Left lung (tissue), 4 donors: ENCODE measurements at regions not wholly inside any gene's neighbourhood (a gene's known extent, or its start where the extent isn't known, plus 50 kb on each side); places are given as distances from the start of the nearest gene placed in this dataset.

ENCODE experiments used
- ATAC-seq: fragments of 200-7000 bp; cut with Tn5 transposase; one replicate; pipeline ENCODE4 v1.9.1; 2020; ENCODE audit warnings: moderate library complexity
- DNase-seq, 4 donors: peaks; one replicate each; pipeline ENCODE4 v3.0.0-alpha.2; 2013 to 2020
- H3K27ac ChIP-seq, 2 donors: fragments of 200-600 bp; sonication (generic) in 1 of 2; one replicate each; pipeline versions ENCODE4 v1.5.0 to v1.8.0; 2020 to 2021
- H3K27me3 ChIP-seq, 2 donors: fragments of 200-600 bp; sonication (generic) in 1 of 2; one replicate each; pipeline versions ENCODE4 v1.5.0 to v1.8.0; 2020 to 2021
- H3K36me3 ChIP-seq, 2 donors: fragments of 200-600 bp; sonication (generic) in 1 of 2; one replicate each; pipeline versions ENCODE4 v1.5.0 to v1.8.0; 2020 to 2021
- H3K4me1 ChIP-seq, 2 donors: fragments of 200-600 bp; one replicate each; pipeline ENCODE4 v1.8.0; 2021
- H3K4me3 ChIP-seq, 2 donors: fragments of 200-600 bp; sonication (generic) in 1 of 2; one replicate each; pipeline versions ENCODE4 v1.5.0 to v1.8.0; 2020 to 2021; ENCODE audit warnings: mild to moderate bottlenecking in 1 of 2
- H3K9me3 ChIP-seq, 2 donors: fragments of 200-600 bp; sonication (generic) in 1 of 2; one replicate each; pipeline versions ENCODE4 v1.5.0 to v1.8.0; 2020 to 2021
- CTCF ChIP-seq, 2 donors: fragments of 200-600 bp; sonication (generic) in 1 of 2; IDR thresholded peaks; one replicate each; pipeline versions ENCODE4 v1.5.0 to v1.8.0; 2021; ENCODE audit warnings: antibody characterized with exemption in 2 of 2
- intact Hi-C, 2 donors: fragments of 100-400 bp; cut with DNase I; formaldehyde crosslinking; loops; one replicate each; pipeline versions ENCODE4 v1.11.2 to v1.14.2; 2022
- donor health status: DM: no; HTN: yes; CAD: no.
- donor health status: DM: no; HTN: no; CAD: no.

GRCh38 chr3:158961471-158961870 lies 159.6 kb downstream of the MFSD1 start:
- H3K4me1 ChIP-seq = no peaks in the 10 kb centered on the region
- DNase-seq = no peak
- no peaks in the 10 kb centered on the region for H3K9me3 ChIP-seq
- no peaks in the 10 kb centered on the region for H3K27me3 ChIP-seq
- no peak overlapping the region for H3K27ac ChIP-seq
- intact Hi-C loops = no loop called here
- ATAC-seq = no peak
- no peaks in the 10 kb centered on the region for H3K36me3 ChIP-seq
- H3K4me3 ChIP-seq = no peak overlapping the region
- TF ChIP-seq CTCF (IDR thresholded peaks at IDR 0.05) = no peak

GRCh38 chr3:158961911-158962310 lies 160.1 kb downstream of the MFSD1 start:
- no peak for ATAC-seq
- intact Hi-C loops = no loop called here
- Histone ChIP-seq H3K27me3 (no peaks in the 10 kb centered on the region), H3K4me1 (no peaks in the 10 kb centered on the region), H3K27ac (no peak overlapping the region), H3K36me3 (no peaks in the 10 kb centered on the region), H3K9me3 (no peaks in the 10 kb centered on the region), H3K4me3 (no peak overlapping the region)
- TF ChIP-seq CTCF (IDR thresholded peaks at IDR 0.05) = no peak
- DNase-seq = no peak

GRCh38 chr3:158970006-158970405 lies 168.2 kb downstream of the MFSD1 start:
- Histone ChIP-seq H3K27ac (no peak overlapping the region), H3K27me3 (no peaks in the 10 kb centered on the region), H3K4me1 (no peaks in the 10 kb centered on the region), H3K9me3 (no peaks in the 10 kb centered on the region), H3K36me3 (no peaks in the 10 kb centered on the region), H3K4me3 (no peak overlapping the region)
- intact Hi-C loops = no loop called here
- peak; percentile 44 for ATAC-seq
- peak in 1 of 4 donors; percentile 33 for DNase-seq
- no peak for TF ChIP-seq CTCF (IDR thresholded peaks at IDR 0.05)

GRCh38 chr3:158974904-158975303 lies 173.1 kb downstream of the MFSD1 start:
- no peaks in the 10 kb centered on the region for H3K27me3 ChIP-seq
- H3K9me3 ChIP-seq = no peaks in the 10 kb centered on the region
- no peak for DNase-seq
- H3K4me1 ChIP-seq = no peaks in the 10 kb centered on the region
- no peak overlapping the region for H3K4me3 ChIP-seq
- no peak overlapping the region for H3K27ac ChIP-seq
- no peak for TF ChIP-seq CTCF (IDR thresholded peaks at IDR 0.05)
- no peaks in the 10 kb centered on the region for H3K36me3 ChIP-seq
- intact Hi-C loops = no loop called here
- no peak for ATAC-seq

GRCh38 chr3:158976966-158977365 lies 175.1 kb downstream of the MFSD1 start:
- Histone ChIP-seq H3K36me3 (no peaks in the 10 kb centered on the region), H3K27ac (no peak overlapping the region), H3K27me3 (no peaks in the 10 kb centered on the region), H3K4me3 (no peak overlapping the region), H3K4me1 (no peaks in the 10 kb centered on the region), H3K9me3 (peaks cover 0 to 4% of the 10 kb centered on the region in 2 donors)
- ATAC-seq = no peak
- DNase-seq = no peak
- TF ChIP-seq CTCF (IDR thresholded peaks at IDR 0.05) = no peak
- intact Hi-C loops = no loop called here
